Embryonic facial prominence (tissue), 1 donor: ENCODE measurements at regions not wholly inside any gene's neighbourhood (a gene's known extent, or its start where the extent isn't known, plus 50 kb on each side); places are given as distances from the start of the nearest gene placed in this dataset.

Experiments used
- DNase-seq: peaks from one replicate; pipeline ENCODE4 v3.0.0-alpha.2; 2016; ENCODE audit errors: extremely low spot score

- DNase-seq: no peak
Observed at GRCh38 chr5:109945097-109945678, 255.5 kb downstream of the MAN2A1 start.

- no peak for DNase-seq
Observed at GRCh38 chr5:109945723-109946480, 256.2 kb downstream of the MAN2A1 start.

- DNase-seq: no peak
Observed at GRCh38 chr5:109946610-109947009, 256.9 kb downstream of the MAN2A1 start.

- DNase-seq: no peak
Observed at GRCh38 chr5:109947667-109948066, 257.9 kb downstream of the MAN2A1 start.

GRCh38 chr5:109950634-109951033, 260.9 kb downstream of the MAN2A1 start:
- DNase-seq: no peak

- DNase-seq: no peak
Observed at GRCh38 chr5:109951348-109951747, 261.6 kb downstream of the MAN2A1 start.

GRCh38 chr5:109951758-109952157, 262.0 kb downstream of the MAN2A1 start:
- no peak for DNase-seq

- no peak for DNase-seq
Observed at GRCh38 chr5:109953761-109954160, 264.0 kb downstream of the MAN2A1 start.

- DNase-seq: no peak
Observed at GRCh38 chr5:109956884-109957283, 267.2 kb downstream of the MAN2A1 start.

GRCh38 chr5:109958082-109958481, 268.4 kb downstream of the MAN2A1 start:
- no peak for DNase-seq

- no peak for DNase-seq
Observed at GRCh38 chr5:109959652-109960051, 269.9 kb downstream of the MAN2A1 start.

- no peak for DNase-seq
Observed at GRCh38 chr5:109961751-109962150, 272.0 kb downstream of the MAN2A1 start.

GRCh38 chr5:109962882-109963603, 273.3 kb downstream of the MAN2A1 start:
- DNase-seq: no peak

GRCh38 chr5:109964136-109964535, 274.4 kb downstream of the MAN2A1 start:
- DNase-seq: no peak

- no peak for DNase-seq
Observed at GRCh38 chr5:109965634-109966033, 275.9 kb downstream of the MAN2A1 start.

GRCh38 chr5:109971968-109972367, 282.2 kb downstream of the MAN2A1 start:
- no peak for DNase-seq

GRCh38 chr5:109981979-109982378, 292.3 kb downstream of the MAN2A1 start:
- no peak for DNase-seq

- DNase-seq: no peak
Observed at GRCh38 chr5:109982966-109983534, 293.3 kb downstream of the MAN2A1 start.

GRCh38 chr5:109986726-109987125, 297.0 kb downstream of the MAN2A1 start:
- no peak for DNase-seq

GRCh38 chr5:109987355-109987754, 297.6 kb downstream of the MAN2A1 start:
- no peak for DNase-seq

- no peak for DNase-seq
Observed at GRCh38 chr5:109987970-109988369, 298.2 kb downstream of the MAN2A1 start.

GRCh38 chr5:109989161-109989560, 299.4 kb downstream of the MAN2A1 start:
- no peak for DNase-seq
